ENCODE measurements at regions not wholly inside any gene's neighbourhood (a gene's known extent, or its start where the extent isn't known, plus 50 kb on each side); places are given as distances from the start of the nearest gene placed in this dataset.

GRCh38 chr1:219783605-219784235, 144.6 kb downstream of the SLC30A10 start:
- H3K36me3 ChIP-seq (replicated peaks in 1 of 2; ENCODE audit: control insufficient read depth in 1 of 2, insufficient read depth in 2 of 2, low read length in 1 of 2), result no peaks in the 10 kb centered on the region
- H3F3A ChIP-seq (replicated peaks; ENCODE audit: insufficient read depth), result no peaks in the 10 kb centered on the region
- H3K27me3 ChIP-seq (ENCODE audit: insufficient read depth), result no peaks in the 10 kb centered on the region
- WGBS (ENCODE audit: low lambda C conversion rate), result 74% methylated on average over 2 of the region's 2 CpGs
- ChIA-PET POLR2A (no interaction called here), CTCF (no interaction called here)
- no peaks in the 10 kb centered on the region for H3K9me2 ChIP-seq
- H3K9me3 ChIP-seq, result no peaks in the 10 kb centered on the region
- H3K79me2 ChIP-seq (ENCODE audit: insufficient read depth), result no peaks in the 10 kb centered on the region
- H3K4me2 ChIP-seq, result no peak overlapping the region
- H3K4me1 ChIP-seq (ENCODE audit: control insufficient read depth in 1 of 2, insufficient read depth in 2 of 2, low read depth in 1 of 2, low read length in 1 of 2), result peaks cover 0 to 13% of the 10 kb centered on the region in 2 experiments; a peak in 2 of 4 replicates
- no peak overlapping the region for H3K4me3 ChIP-seq (ENCODE audit: low read depth in 2 of 2, low read length in 1 of 2)
- no peaks in the 10 kb centered on the region for H4K20me1 ChIP-seq (ENCODE audit: insufficient read depth)
- TF ChIP-seq CHD2 (IDR thresholded peaks at IDR 0.05; ENCODE audit: low read length, partially characterized antibody), result no peak
- no peak for TF ChIP-seq RAD21 (IDR thresholded peaks at IDR 0.05; ENCODE audit: low read length)
- no peak for TF ChIP-seq TCF12 (IDR thresholded peaks at IDR 0.05)
- TF ChIP-seq FOSL2 (IDR thresholded peaks at IDR 0.05; ENCODE audit: borderline replicate concordance, low read depth), result no peak
- TF ChIP-seq JUND (IDR thresholded peaks at IDR 0.05), result no peak
- no peak for TF ChIP-seq NFIC (IDR thresholded peaks at IDR 0.05; ENCODE audit: borderline replicate concordance)
- TF ChIP-seq FOXJ3 (CRISPR knock-in tag; IDR thresholded peaks at IDR 0.05), result no peak
- no peak for TF ChIP-seq ELF1 (IDR thresholded peaks at IDR 0.05)
- TF ChIP-seq GABPA (IDR thresholded peaks at IDR 0.05; ENCODE audit: low read depth), result no peak
- no peak for TF ChIP-seq RXRA (IDR thresholded peaks at IDR 0.05; ENCODE audit: borderline replicate concordance, low read depth)
- no peak for TF ChIP-seq NRF1 (IDR thresholded peaks at IDR 0.05; ENCODE audit: low read depth, low read length)
- TF ChIP-seq FOXM1 (IDR thresholded peaks at IDR 0.05; ENCODE audit: low read depth), result no peak
- TF ChIP-seq TAF1 (IDR thresholded peaks at IDR 0.05; ENCODE audit: borderline replicate concordance, low read depth, low read length), result no peak
- TF ChIP-seq YY1 (IDR thresholded peaks at IDR 0.05; ENCODE audit: low read depth), result no peak
- TF ChIP-seq REST (IDR thresholded peaks at IDR 0.05; ENCODE audit: low read depth, low read length), result no peak
- no peak for TF ChIP-seq USF2 (IDR thresholded peaks at IDR 0.05; ENCODE audit: borderline replicate concordance, low read depth, low read length)
- TF ChIP-seq EZH2phosphoT487 (IDR thresholded peaks at IDR 0.05; ENCODE audit: borderline replicate concordance, low read depth), result no peak
- TF ChIP-seq RFX5 (IDR thresholded peaks at IDR 0.05; ENCODE audit: low read length), result no peak
- no peak for TF ChIP-seq SIN3A (IDR thresholded peaks at IDR 0.05; ENCODE audit: borderline replicate concordance, low read depth, low read length)
- TF ChIP-seq SMC3 (IDR thresholded peaks at IDR 0.05; ENCODE audit: low read depth, low read length), result no peak
- no peak overlapping the region; a peak in 1 of 4 replicates for H3K27ac ChIP-seq (ENCODE audit: low read depth in 2 of 2, low read length in 1 of 2)
- H2AFZ ChIP-seq (ENCODE audit: low read depth), result no peak overlapping the region
- no peak overlapping the region for H3K9ac ChIP-seq
- DNase-seq, result peak; percentile 14

Measured in SK-N-SH (cell line).